AG09309 (cell line): ENCODE measurements at regions not wholly inside any gene's neighbourhood (a gene's known extent, or its start where the extent isn't known, plus 50 kb on each side); places are given as distances from the start of the nearest gene placed in this dataset.

ENCODE experiments used
- DNase-seq: peaks from one replicate; pipeline ENCODE4 v3.0.0-alpha.2; 2010; ENCODE audit warnings: low read depth
- H3K4me3 ChIP-seq: 2 replicates; pipeline ENCODE4 v1.5.1; 2011; ENCODE audit warnings: mild to moderate bottlenecking, low read depth, low read length, moderate library complexity; ENCODE audit not compliant: control insufficient read depth
- TF ChIP-seq, protein P1 (sequence below): IDR thresholded peaks from 2 replicates; pipeline ENCODE4 v1.5.1; 2011; ENCODE audit warnings: mild to moderate bottlenecking, low read depth, low read length, inconsistent platforms; ENCODE audit not compliant: insufficient read depth, control insufficient read depth; ENCODE audit errors: missing control alignments

DNA sequence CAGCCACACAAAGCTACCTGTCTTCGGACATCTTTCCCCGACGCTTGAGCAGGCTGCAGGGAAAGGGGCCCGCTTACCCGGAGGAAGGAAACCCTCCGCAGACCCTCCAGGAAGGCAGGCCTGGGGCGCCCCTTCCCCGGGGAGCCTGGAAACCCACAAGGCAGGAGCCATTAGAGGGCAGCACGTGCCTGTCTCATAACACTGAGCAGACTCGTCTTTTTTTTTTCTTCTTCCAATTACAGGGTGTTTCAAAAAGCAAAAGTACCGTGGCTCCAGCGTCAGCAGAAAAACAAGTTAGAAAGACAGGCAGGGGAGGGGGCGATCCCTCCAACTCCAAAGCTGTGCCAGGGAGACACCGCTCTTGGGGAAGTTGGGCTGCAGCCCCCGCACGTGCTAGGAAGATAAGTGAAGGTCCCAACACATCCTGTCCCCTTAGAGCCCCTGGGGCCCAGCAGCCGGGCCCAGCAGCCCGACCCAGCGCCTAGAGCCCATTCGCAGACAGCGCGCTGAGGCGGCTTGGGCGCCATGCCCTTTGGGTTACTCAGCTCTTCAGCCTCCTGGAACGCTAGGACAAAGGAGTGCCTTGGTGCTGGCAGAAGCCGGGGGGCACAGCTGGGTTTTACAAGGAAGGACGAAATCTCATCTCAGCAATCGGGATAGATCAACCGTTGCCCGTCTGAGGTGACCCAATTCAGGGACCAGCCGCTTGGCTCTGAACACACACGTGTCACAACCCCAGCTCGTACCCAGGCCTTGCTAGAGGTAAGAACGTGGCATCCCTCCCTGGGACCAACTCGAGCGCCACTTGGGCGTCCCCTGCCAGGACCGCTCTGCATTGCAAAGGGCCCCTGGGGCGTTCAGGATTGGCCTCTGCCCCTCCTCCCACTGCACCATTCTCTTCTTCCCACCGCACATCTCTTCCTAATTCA is 136.3 kb downstream of the LY86 start:
- H3K4me3 ChIP-seq: peak overlapping the region; percentile 41
- no peak for DNase-seq
- TF ChIP-seq, protein P1, sequence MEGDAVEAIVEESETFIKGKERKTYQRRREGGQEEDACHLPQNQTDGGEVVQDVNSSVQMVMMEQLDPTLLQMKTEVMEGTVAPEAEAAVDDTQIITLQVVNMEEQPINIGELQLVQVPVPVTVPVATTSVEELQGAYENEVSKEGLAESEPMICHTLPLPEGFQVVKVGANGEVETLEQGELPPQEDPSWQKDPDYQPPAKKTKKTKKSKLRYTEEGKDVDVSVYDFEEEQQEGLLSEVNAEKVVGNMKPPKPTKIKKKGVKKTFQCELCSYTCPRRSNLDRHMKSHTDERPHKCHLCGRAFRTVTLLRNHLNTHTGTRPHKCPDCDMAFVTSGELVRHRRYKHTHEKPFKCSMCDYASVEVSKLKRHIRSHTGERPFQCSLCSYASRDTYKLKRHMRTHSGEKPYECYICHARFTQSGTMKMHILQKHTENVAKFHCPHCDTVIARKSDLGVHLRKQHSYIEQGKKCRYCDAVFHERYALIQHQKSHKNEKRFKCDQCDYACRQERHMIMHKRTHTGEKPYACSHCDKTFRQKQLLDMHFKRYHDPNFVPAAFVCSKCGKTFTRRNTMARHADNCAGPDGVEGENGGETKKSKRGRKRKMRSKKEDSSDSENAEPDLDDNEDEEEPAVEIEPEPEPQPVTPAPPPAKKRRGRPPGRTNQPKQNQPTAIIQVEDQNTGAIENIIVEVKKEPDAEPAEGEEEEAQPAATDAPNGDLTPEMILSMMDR: peak; percentile 85

DNA sequence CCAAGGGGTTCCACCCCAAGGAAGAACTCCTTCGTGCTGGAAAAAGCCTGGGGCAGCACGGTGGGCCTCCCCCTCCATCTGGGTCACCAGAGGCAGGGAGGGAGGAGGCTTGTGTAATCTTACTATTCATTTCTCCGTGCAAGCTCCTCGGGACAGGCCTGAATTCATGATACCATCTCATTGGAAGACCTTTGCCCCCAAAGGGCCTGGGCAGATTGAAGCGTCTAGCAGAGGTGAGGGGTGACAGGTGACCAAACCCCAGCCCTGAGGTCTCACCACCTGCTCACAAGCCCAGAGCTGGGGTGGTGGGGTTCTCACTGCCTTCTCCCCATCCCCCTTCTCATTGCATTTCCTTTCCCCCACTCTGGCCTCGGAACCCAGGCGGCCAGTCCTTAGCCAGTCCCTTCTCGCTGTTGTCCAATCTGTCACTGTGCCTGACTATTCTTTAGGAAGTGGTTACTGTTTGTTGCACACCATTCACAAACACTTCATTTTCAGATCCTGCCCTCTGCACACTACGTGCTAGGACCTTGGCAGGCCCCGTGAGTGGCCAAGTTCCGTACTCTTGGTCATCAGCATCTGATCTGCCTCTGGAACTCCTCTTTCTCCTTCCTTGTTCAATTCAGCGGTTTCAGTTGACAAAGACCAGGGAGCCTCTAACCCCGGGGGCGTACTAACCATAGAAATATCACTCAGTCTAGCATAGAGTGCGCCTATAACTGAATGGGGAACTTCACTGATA is 137.1 kb downstream of the LY86 start:
- no peak for DNase-seq
- TF ChIP-seq, protein P1: no peak
- no peak overlapping the region for H3K4me3 ChIP-seq

DNA sequence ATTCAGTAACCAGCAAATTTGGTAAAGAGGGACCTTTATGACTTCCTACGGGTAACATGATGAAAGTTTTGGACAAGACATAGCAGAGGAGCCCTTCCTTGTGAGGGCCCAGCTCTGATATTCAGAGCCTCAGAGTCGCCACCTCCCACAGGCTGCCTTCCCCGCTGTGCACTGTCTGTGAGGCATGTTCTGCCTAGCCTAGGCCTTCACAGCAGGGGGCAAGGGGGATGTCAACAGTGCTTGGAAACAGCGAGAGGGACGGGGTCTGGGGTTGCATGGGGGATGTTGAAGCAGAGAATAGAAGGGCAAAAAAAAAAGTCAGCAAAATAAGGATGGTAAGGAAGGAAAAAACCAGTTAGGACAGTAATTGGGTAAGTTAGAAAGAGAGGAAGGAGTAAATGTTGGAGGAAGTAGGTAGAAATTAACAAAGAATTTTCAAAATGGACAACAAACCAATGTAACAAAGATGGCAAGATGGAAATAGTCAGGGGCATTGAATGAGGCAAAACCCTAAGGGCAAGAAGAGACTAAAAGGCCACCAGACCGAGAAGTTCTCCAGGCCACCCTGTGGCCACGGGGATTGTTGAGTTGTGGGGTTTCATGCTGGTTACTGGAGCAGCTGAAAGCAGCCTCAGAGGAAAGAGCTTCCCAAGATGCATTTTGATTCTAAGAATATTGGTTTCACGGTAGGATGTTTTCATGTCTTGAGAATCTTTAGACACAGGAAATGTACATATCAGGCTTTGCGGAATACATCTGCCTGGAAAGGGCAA is 139.8 kb downstream of the LY86 start:
- H3K4me3 ChIP-seq: no peak overlapping the region
- TF ChIP-seq, protein P1: no peak
- DNase-seq: no peak

DNA sequence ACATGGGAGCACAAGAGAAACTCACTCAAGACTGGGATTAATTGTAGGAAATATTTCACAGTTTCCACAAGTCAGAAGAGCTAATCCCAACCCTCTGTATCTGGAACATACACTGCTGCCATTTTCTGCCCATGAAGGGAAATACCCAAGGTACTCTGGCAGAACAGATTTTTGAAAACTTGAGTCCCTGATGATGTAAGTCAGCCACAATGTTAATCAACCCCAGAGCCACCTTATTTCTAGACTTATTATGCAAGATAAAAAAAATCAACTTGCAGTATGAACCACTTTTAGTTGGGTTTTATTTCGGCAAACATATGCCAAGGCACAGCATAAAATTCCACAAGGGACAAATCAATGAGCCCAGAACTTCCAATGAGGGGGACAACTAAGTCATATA is 141.5 kb downstream of the LY86 start:
- H3K4me3 ChIP-seq: no peak overlapping the region
- DNase-seq: no peak
- TF ChIP-seq, protein P1: no peak

DNA sequence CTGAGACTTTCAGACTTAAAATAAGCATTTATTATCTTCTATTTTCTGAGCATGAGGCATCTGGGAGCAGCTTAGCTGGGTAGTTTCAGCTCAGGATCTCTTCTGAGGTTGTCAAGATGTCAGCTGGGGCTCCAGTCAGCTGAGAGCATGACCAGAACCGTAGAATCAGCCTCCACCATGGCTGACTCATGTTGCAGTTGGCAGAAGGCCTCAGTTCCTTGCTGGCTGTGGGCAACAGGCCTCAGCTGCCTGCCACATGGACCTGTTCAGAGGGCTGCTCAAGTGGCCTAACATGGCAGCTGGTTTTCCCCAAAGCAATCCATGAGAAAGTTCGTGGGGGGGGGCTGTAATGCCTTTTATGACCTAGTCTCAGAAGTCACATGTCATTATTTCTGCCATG is 142.3 kb downstream of the LY86 start:
- TF ChIP-seq, protein P1: no peak
- no peak overlapping the region for H3K4me3 ChIP-seq
- peak; percentile 88 for DNase-seq
